GM12891 (cell line): ENCODE measurements at regions not wholly inside any gene's neighbourhood (a gene's known extent, or its start where the extent isn't known, plus 50 kb on each side); places are given as distances from the start of the nearest gene placed in this dataset.
"Not testable (repeated sequence)": the region's sequence is repeated elsewhere in the genome, so short reads cannot be mapped to it uniquely, and the experiment has no call there.

Experiments
- DNase-seq: peaks from one replicate; pipeline ENCODE4 v3.0.0; 2011; ENCODE audit warnings: low spot score; ENCODE audit not compliant: insufficient read length
- FAIRE-seq: peaks from 2 replicates; lab custom pipeline; 2011; peaks lifted over from hg19 to GRCh38; lab: Jason Lieb, UNC
- PAX5 ChIP-seq: IDR thresholded peaks from 2 replicates; pipeline ENCODE4 v1.6.1; 2011; ENCODE audit warnings: low read length, moderate library complexity, mild to moderate bottlenecking; ENCODE audit not compliant: insufficient read depth, severe bottlenecking
- POLR2A ChIP-seq: IDR thresholded peaks from 2 replicates; pipeline ENCODE4 v1.6.1; 2011; ENCODE audit warnings: low read depth, low read length, control low read depth
- POLR2AphosphoS5 ChIP-seq: IDR thresholded peaks from 2 replicates; pipeline ENCODE4 v1.6.1; 2011; ENCODE audit warnings: low read depth, low read length, control low read depth
- POU2F2 ChIP-seq: IDR thresholded peaks from 2 replicates; pipeline ENCODE4 v1.6.1; 2011; ENCODE audit warnings: low read depth, mild to moderate bottlenecking, control low read depth, low read length, moderate library complexity
- SPI1 ChIP-seq: IDR thresholded peaks from 2 replicates; pipeline ENCODE4 v1.6.1; 2011; ENCODE audit warnings: low read depth, low read length, control low read depth
- TAF1 ChIP-seq: IDR thresholded peaks from 2 replicates; pipeline ENCODE4 v1.6.1; 2011; ENCODE audit warnings: low read depth, low read length, control low read depth

DNA sequence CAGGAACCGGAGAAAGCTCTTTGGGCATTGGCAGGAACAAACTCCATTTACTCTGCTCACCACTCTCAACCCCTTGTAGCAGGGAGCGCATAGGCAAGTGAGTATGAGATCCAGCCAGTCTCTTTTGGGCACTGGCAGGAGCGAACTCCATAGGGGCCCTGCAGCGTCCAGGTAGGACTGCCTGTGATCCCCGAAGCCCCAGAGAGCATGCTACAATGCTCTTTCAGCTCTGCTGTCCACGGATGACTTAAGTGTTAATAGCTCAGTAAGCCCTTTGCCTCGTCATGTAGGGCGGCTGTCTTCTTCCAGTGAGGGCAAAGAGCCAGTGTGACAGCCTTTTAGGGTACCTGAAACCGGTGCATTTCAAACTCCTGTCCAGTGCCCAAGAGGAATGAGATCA, 1525.6 kb upstream of the RAG2 start:
- no peak for FAIRE-seq
- no peak for DNase-seq
- TF ChIP-seq TAF1, result no peak
- no peak for TF ChIP-seq POU2F2
- no peak for TF ChIP-seq POLR2A
- no peak for TF ChIP-seq SPI1
- no peak for TF ChIP-seq POLR2AphosphoS5
- no peak for TF ChIP-seq PAX5

DNA sequence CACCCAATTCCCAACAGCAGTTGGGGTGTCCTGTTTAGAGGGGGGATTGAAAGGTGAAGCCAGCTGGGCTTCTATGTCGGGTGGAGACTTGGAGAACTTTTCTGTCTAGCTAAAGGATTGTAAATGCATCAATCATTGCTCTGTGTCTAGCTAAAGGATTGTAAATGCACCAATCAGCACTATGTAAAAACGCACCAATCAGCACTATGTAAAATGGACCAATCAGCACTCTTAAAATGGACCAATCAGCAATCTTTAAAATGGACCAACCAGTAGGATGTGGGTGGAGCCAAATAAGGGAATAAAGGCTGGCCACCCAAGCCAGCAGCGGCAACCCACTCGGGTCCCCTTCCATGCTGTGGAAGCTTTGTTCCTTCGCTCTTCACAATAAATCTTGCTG, 1518.6 kb upstream of the RAG2 start:
- FAIRE-seq, result not testable (repeated sequence)

DNA sequence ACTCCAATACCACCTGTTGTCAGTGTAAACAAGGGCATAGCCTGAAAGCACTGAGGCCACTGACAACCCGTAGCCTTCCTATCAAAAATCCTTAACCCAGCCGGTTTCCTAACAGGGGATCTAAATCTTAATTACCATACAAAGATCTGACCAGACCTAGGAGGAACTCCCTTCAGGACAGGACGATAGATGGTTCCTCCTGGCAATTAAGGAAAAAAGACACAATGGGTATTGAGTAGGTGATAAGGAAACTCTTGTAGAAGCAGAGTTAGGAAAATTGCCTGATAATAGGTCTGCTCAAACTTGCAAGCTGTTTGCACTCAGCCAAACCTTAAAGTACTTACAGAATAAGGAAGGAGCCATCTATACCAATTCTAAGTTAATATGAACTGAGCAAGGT, 1517.3 kb upstream of the RAG2 start:
- not testable (repeated sequence) for FAIRE-seq, DNase-seq

More for the DNA sequence above, 1518.6 kb upstream of the RAG2 start:
- not testable (repeated sequence) for DNase-seq

DNA sequence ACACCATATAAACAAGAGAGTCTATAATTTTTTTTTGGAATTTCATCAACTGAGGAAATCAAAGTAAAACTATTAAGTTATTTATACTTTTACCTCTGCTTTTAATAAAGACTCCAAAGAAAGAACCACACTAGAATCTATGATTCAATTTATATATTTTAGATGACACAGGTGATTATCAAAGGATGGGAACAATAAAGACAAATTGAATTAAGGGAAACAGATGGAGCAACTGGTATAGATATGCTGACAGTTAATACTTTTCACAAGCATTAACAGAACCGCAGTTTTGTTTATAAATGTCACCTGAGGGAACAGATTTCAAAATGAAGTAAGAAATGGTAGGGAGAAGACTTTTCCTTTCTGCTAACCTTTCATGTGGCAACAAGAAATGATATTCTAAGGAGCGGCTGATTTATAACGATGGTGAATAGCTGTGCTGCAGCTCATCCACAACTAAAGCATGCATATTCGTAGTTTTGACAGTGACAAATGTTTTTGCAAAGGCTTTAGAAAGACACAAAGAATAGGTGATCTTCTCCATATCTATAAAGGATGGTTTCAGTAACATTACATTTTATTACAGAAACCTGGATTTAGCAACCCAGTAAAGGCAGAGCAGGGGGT, 1502.9 kb upstream of the RAG2 start:
- no peak for DNase-seq
- no peak for TF ChIP-seq SPI1
- no peak for TF ChIP-seq POLR2A
- no peak for TF ChIP-seq PAX5
- no peak for TF ChIP-seq POU2F2
- TF ChIP-seq TAF1, result no peak
- TF ChIP-seq POLR2AphosphoS5, result no peak
- FAIRE-seq, result no peak

DNA sequence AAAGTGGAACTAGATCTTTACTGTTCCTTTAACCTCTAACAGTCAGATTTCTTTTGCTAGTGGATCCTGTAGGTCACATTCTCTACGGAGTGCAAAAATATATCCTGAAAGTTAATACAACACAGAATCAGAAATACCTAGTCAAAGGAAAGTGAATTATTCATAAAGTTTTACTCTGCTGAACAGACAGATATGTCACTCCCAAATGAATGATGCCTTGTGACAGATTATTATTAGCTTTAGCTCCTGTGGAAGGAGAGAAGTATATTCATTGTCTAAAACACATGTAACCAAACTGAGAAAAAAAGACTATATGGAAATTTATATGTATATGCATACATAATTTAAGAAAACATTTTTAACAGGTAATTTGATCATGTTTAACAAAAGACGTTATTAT, 1497.2 kb upstream of the RAG2 start:
- no peak for TF ChIP-seq SPI1
- no peak for TF ChIP-seq TAF1
- no peak for TF ChIP-seq POU2F2
- no peak for TF ChIP-seq PAX5
- no peak for TF ChIP-seq POLR2AphosphoS5
- no peak for TF ChIP-seq POLR2A
- no peak for FAIRE-seq
- DNase-seq, result no peak

DNA sequence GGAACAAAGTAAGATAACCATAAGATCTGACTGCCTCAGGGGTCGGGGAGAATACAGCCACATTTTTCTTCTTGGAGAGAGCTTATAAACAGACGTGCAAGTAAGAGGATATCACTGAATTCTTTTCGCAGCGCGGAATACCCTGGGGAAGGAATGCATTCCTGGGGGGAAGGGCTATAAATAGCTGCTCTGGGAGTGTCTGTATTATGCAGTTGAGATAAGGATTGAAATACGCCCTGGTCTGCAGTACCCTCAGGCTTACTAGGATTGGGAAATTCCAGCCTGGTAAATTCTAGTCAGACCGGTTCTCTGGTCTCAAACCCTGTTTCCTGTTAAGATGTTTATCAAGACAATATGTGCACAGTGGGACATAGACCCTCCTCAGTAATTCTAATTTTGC, 1491.7 kb upstream of the RAG2 start:
- FAIRE-seq (no peak), DNase-seq (no peak)
- no peak for TF ChIP-seq POLR2A

DNA sequence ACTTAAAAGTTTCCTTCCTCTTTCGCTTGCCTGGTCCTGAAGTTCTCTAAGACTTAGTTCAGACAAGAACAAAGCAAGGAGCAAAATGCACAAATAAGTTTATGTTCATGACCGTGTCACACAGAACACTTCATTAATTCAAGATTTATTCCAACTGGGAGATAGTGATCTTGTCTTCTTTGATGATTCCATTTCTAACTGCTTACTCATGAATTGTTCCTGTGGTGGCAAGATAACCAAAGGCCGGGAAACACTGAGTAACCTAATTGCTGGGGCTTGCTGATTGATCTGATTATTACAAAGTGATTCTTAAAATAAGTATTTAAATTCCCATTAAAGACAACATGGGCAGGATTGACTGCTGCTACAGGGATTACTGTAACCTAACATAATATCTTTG, 1462.9 kb upstream of the RAG2 start:
- FAIRE-seq, result no peak
- DNase-seq, result no peak
- no peak for TF ChIP-seq POU2F2
- TF ChIP-seq SPI1, result no peak

DNA sequence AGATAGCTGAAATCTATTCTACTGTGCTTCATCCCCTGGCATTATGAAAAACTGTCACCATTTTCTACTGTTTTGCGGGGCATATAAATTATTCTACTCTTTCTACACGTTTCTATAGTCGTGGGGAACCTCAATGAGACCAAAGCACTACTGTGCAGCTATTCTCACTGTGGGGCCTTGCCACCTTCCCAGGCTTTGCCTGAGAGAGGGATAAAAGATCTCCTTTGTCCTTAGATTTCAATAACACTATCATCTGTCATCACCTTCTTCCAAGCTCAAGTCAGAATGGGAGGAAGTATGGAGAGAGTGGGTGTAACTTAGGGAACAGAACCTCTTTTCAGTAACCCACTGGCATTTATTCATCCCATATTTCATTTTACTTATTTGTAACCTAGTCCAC, 1462.1 kb upstream of the RAG2 start:
- FAIRE-seq (no peak), DNase-seq (no peak)
- TF ChIP-seq SPI1 (no peak), POLR2A (no peak)

DNA sequence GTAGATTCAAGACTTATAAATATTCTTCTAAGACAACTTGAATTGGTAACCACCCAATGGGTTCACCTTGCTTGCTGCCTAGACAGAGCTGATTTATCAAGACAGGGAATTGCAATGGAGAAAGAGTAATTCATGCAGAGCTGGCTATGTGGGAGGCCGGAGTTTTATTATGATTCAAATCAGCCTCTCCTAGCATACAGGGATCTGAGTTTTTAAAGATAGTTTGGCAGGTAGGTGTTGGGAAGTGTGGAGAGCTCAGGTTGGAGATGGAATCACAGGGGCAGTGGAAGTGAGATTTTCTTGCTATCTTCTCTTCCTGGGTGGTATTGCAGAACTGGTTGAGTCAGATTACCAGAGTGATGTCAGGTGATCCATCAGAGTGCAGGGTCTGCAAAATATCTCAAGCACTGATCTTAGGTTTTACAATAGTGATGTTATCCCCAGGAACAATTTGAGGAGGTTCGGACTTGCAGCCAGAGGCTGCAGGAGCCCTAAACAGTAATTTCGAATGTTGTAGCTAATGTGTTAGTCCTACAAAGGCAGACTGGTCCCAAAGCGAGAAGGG, 1448.6 kb upstream of the RAG2 start:
- no peak for TF ChIP-seq POU2F2
- no peak for TF ChIP-seq TAF1
- TF ChIP-seq POLR2A, result no peak
- no peak for TF ChIP-seq PAX5
- no peak for TF ChIP-seq SPI1
- no peak for TF ChIP-seq POLR2AphosphoS5
- no peak for FAIRE-seq
- no peak for DNase-seq

DNA sequence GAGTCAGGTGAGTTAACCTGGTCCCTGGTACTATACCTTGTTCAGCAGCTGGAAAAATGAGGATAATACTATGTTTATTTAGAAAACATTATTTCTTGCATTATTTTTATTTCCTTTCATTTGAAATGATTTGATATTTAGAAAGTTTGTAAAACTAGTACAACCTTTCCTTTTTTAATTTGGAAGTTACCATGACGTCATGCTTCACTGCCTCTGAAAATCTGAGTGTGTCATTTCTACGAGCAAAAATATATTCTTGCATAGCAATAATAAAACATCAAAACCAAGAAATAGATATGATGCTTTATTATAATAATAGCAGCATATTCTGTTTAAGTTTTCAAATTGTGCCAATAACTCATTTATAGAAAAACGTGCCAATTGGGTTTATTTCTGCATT, 1445.0 kb upstream of the RAG2 start:
- FAIRE-seq (no peak), DNase-seq (no peak)
- TF ChIP-seq SPI1 (no peak), PAX5 (no peak), TAF1 (no peak), POLR2AphosphoS5 (no peak), POLR2A (no peak), POU2F2 (no peak)

DNA sequence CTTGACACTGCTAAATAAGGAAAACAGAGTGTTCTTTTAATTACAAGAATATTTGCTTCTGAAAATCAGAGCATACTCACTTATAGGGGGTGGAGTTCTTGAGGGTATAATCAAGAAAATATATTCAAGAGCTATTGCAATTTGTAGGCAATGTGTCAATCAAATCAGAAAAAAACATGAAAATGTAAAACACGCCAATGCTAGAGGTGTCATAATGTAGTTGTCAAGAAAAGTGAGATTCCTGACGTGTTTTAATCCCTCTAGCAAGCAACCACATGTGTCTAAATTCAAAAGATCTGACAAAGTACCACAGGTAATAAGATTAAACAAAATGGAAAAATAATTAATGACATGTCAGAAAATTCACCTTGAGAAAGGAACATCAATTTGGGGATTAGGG, 1440.7 kb upstream of the RAG2 start:
- no peak for DNase-seq
- TF ChIP-seq TAF1 (no peak), POU2F2 (no peak)
- FAIRE-seq, result no peak

DNA sequence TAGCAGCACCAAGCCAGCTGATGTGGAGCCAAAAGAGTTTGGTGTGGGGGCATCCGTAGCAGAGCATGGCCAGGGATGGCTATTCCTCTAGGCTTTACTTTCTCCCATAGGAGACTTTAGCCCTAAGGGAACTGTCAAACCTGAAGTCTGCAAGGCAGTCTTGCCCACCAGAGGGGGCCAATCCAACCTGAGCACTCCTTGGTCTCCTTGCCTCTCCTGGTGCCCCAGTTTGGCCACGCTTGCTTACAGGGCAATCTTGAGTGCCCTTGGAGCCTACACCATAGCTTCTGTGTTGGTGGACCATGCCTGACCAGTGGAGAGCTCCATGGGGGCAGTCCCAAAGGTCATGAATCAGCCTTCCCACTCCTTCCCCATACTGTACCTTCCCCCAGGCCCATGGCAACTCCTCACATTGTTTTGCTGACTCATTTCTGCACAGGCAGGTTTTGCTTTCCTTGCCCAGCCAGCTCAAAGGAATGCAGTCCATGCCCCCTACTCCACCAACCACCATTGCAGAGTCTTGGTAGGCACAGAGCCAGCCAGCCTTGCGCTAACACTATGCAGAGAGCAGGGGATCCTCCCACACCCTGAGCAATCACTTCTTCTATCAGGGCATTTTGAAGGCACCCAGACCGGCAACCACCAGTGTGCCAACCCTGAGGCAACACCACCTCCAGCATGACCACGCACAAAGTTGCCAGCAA, 1421.2 kb upstream of the RAG2 start:
- TF ChIP-seq SPI1 (no peak), POU2F2 (no peak), PAX5 (no peak), POLR2A (no peak), POLR2AphosphoS5 (no peak), TAF1 (no peak)
- FAIRE-seq, result no peak
- no peak for DNase-seq
